ENCODE measurements at regions not wholly inside any gene's neighbourhood (a gene's known extent, or its start where the extent isn't known, plus 50 kb on each side); places are given as distances from the start of the nearest gene placed in this dataset.

DNA sequence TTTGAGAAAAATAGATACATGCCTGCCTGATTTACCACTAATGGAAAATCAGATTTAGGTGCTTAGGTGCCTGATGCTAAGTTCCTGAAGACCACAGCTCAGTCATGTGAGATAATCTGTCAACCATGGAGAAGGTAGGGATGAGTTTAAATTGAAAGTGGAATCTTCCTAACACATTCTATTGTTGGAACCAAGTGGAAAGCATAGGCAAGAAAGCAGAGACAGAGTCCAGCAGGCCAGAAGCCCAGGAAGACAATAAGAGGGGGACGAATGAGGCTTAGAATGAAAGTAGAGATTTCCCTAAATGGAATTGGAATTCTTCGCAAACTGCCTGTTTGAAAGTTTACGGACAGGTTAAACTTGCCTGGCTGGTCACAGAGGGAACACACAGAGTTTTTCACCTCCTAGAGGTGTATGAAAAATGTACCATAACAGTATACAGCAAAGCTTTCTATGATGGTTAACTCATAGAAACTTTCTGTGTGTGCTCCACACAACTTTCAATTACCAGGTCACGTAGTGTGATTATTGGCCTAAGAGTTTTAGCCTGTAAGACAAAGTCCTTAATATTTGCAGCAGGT lies 453.8 kb upstream of the KCNMB2 start (continued):
- no peak for TF ChIP-seq MAX (IDR thresholded peaks at IDR 0.05)
- no peak for TF ChIP-seq EGR1 (IDR thresholded peaks at IDR 0.05; ENCODE audit: borderline replicate concordance, low read depth, low read length)
- TF ChIP-seq CTBP2 (IDR thresholded peaks at IDR 0.05; ENCODE audit: borderline replicate concordance, insufficient read depth, insufficient read length, low read length), result no peak
- TF ChIP-seq FOSL1 (IDR thresholded peaks at IDR 0.05; ENCODE audit: insufficient read depth, low read depth, low read length), result no peak
